Endodermal cell (in vitro differentiated cells): ENCODE measurements at regions not wholly inside any gene's neighbourhood (a gene's known extent, or its start where the extent isn't known, plus 50 kb on each side); places are given as distances from the start of the nearest gene placed in this dataset.

ENCODE experiments used
- DNase-seq: peaks from one replicate; pipeline ENCODE4 v3.0.0-alpha.2; 2017
- H3K27ac ChIP-seq: 2 replicates; pipeline ENCODE4 v1.5.1; 2013; ENCODE audit warnings: mild to moderate bottlenecking, low read depth, low read length, moderate library complexity
- H3K27me3 ChIP-seq: 2 replicates; pipeline ENCODE4 v1.6.1; 2013; ENCODE audit warnings: mild to moderate bottlenecking, low read length, moderate library complexity; ENCODE audit not compliant: insufficient read depth, control insufficient read depth, poor library complexity, severe bottlenecking
- H3K36me3 ChIP-seq: 2 replicates; pipeline ENCODE4 v1.7.0; 2013; ENCODE audit warnings: mild to moderate bottlenecking, low read length, moderate library complexity; ENCODE audit not compliant: control insufficient read depth, insufficient read depth
- H3K4me1 ChIP-seq: one replicate; pipeline ENCODE4 v1.7.0; 2013; ENCODE audit warnings: low read length; ENCODE audit not compliant: control insufficient read depth, insufficient read depth
- H3K4me3 ChIP-seq: 2 replicates; pipeline ENCODE4 v1.5.1; 2013; ENCODE audit warnings: mild to moderate bottlenecking, low read length, moderate library complexity
- H3K9ac ChIP-seq: 2 replicates; pipeline ENCODE4 v1.6.1; 2013; ENCODE audit warnings: mild to moderate bottlenecking, low read length, moderate library complexity; ENCODE audit not compliant: poor library complexity, severe bottlenecking; ENCODE audit errors: extremely low read depth
- H3K9me3 ChIP-seq: 2 replicates; pipeline ENCODE4 v1.6.1; 2013; ENCODE audit warnings: mild to moderate bottlenecking, low read length, moderate library complexity; ENCODE audit not compliant: control insufficient read depth
- H3K27ac Mint-ChIP-seq: 2 replicates; pipeline ENCODE4 v1.8.0; 2020; ENCODE audit warnings: mixed read lengths
- H3K27me3 Mint-ChIP-seq: 2 replicates; pipeline ENCODE4 v1.8.0; 2021; ENCODE audit warnings: mild to moderate bottlenecking, mixed read lengths; ENCODE audit not compliant: insufficient read depth
- H3K36me3 Mint-ChIP-seq: 2 replicates; pipeline ENCODE4 v1.8.0; 2020; ENCODE audit warnings: low read depth, mixed read lengths
- H3K4me1 Mint-ChIP-seq: 2 replicates; pipeline ENCODE4 v1.8.0; 2020; ENCODE audit warnings: mixed read lengths
- H3K4me3 Mint-ChIP-seq: 2 replicates; pipeline ENCODE4 v1.8.0; 2020; ENCODE audit warnings: mild to moderate bottlenecking, moderate library complexity, mixed read lengths
- H3K9me3 Mint-ChIP-seq: 2 replicates; pipeline ENCODE4 v1.8.0; 2020; ENCODE audit warnings: mild to moderate bottlenecking, mixed read lengths
- CTCF ChIP-seq: fragments of 200-600 bp; sonication (generic); conservative IDR thresholded peaks from 2 replicates; pipeline ENCODE4 v1.5.0; 2021; ENCODE audit warnings: antibody characterized with exemption, mild to moderate bottlenecking
- WGBS, 2 experiments: methylation state at CpG; one replicate each; pipeline versions ENCODE4 v1.1.5 to v1.1.7; 2013; ENCODE audit warnings: missing lambda C conversion rate in 2 of 2, mixed read lengths in 1 of 2; ENCODE audit not compliant: insufficient coverage in 1 of 2, insufficient read length in 1 of 2; 5-methylcytosine and 5-hydroxymethylcytosine counted together

- Mint-ChIP-seq H3K4me3 (no peak overlapping the region), H3K4me1 (no peaks in the 10 kb centered on the region), H3K27ac (no peak overlapping the region), H3K27me3 (no peaks in the 10 kb centered on the region), H3K36me3 (no peaks in the 10 kb centered on the region), H3K9me3 (no peaks in the 10 kb centered on the region)
- no peaks in the 10 kb centered on the region for H3K9me3 ChIP-seq
- no peaks in the 10 kb centered on the region for H3K4me1 ChIP-seq
- no peak for DNase-seq
- H3K27me3 ChIP-seq = no peaks in the 10 kb centered on the region
- H3K36me3 ChIP-seq = no peaks in the 10 kb centered on the region
- H3K4me3 ChIP-seq = no peak overlapping the region
- no peak for TF ChIP-seq CTCF
- H3K27ac ChIP-seq = no peak overlapping the region
- no peak overlapping the region for H3K9ac ChIP-seq
Measured at GRCh38 chr13:109517517-109517916, 268.9 kb downstream of the IRS2 start.

DNA sequence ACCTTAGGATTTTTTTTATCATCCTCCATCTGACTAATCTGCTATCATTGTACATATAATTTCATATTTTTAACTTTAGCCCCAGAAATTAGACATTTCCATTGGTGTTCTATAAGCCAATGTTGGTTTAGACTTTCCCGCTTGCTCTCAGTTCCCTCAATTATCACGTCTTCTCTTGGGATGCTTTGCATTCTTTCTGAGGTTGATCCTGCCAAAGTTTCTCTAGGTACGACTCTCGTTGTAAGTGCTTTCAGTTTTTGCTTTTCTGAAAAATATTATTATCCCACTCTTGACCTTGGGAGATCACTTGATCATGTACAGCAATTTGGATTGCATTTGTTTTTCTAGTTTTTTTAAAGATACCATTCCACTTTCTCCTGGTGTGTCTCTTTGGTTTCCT, 270.2 kb downstream of the IRS2 start:
- Histone ChIP-seq H3K36me3 (no peaks in the 10 kb centered on the region), H3K4me3 (no peak overlapping the region), H3K9ac (no peak overlapping the region), H3K27ac (no peak overlapping the region), H3K27me3 (no peaks in the 10 kb centered on the region), H3K9me3 (no peaks in the 10 kb centered on the region), H3K4me1 (no peaks in the 10 kb centered on the region)
- H3K4me1 Mint-ChIP-seq = no peaks in the 10 kb centered on the region
- H3K9me3 Mint-ChIP-seq = no peaks in the 10 kb centered on the region
- no peak overlapping the region for H3K27ac Mint-ChIP-seq
- DNase-seq = no peak
- no peaks in the 10 kb centered on the region for H3K36me3 Mint-ChIP-seq
- no peak overlapping the region for H3K4me3 Mint-ChIP-seq
- 75 to 77% methylated on average over 4 of the region's 4 CpGs for WGBS, 2 experiments
- no peaks in the 10 kb centered on the region for H3K27me3 Mint-ChIP-seq
- no peak for TF ChIP-seq CTCF

- no peaks in the 10 kb centered on the region for H3K4me1 ChIP-seq
- DNase-seq = no peak
- no peaks in the 10 kb centered on the region for H3K27me3 ChIP-seq
- H3K9me3 ChIP-seq = no peaks in the 10 kb centered on the region
- peaks cover 9% of the 10 kb centered on the region for H3K9me3 Mint-ChIP-seq
- no peak overlapping the region for H3K27ac Mint-ChIP-seq
- H3K36me3 Mint-ChIP-seq = no peaks in the 10 kb centered on the region
- no peak overlapping the region for H3K4me3 Mint-ChIP-seq
- TF ChIP-seq CTCF = no peak
- WGBS, 2 experiments = 90% methylated on average over 3 of the region's 3 CpGs; no CpG with 5 or more reads in 1 of the 2 experiments
- H3K9ac ChIP-seq = no peak overlapping the region
- H3K27ac ChIP-seq = no peak overlapping the region
- H3K27me3 Mint-ChIP-seq = peaks cover 4% of the 10 kb centered on the region
- no peak overlapping the region for H3K4me3 ChIP-seq
- H3K36me3 ChIP-seq = no peaks in the 10 kb centered on the region
- H3K4me1 Mint-ChIP-seq = no peaks in the 10 kb centered on the region
Measured at GRCh38 chr13:109510013-109510412, 276.4 kb downstream of the IRS2 start.
